Upper lobe of left lung (tissue), 6 donors: ENCODE measurements at regions not wholly inside any gene's neighbourhood (a gene's known extent, or its start where the extent isn't known, plus 50 kb on each side); places are given as distances from the start of the nearest gene placed in this dataset.

Experiments used
- ATAC-seq, 2 donors: fragments of 200-7000 bp; cut with Tn5 transposase; one replicate each; pipeline ENCODE4 v1.9.1; 2022; ENCODE audit warnings: mild to moderate bottlenecking in 2 of 2, moderate library complexity in 2 of 2; ENCODE audit not compliant: low FRiP score in 2 of 2
- DNase-seq, 2 donors: peaks; one replicate each; pipeline ENCODE4 v3.0.0-alpha.2; 2019 to 2020
- H3K27ac ChIP-seq, 4 donors: fragments of 200-600 bp; sonication (generic); one replicate each; pipeline ENCODE4 v1.5.1; 2016 to 2019
- H3K27me3 ChIP-seq, 4 donors: fragments of 200-600 bp; sonication (generic); one replicate each; pipeline ENCODE4 v1.5.1; 2017 to 2019
- H3K36me3 ChIP-seq, 4 donors: fragments of 200-600 bp; sonication (generic); one replicate each; pipeline ENCODE4 v1.5.1; 2016 to 2019
- H3K4me1 ChIP-seq, 4 donors: fragments of 200-600 bp; sonication (generic); one replicate each; pipeline ENCODE4 v1.5.1; 2018 to 2019
- H3K4me3 ChIP-seq, 4 donors: fragments of 200-600 bp; sonication (generic); one replicate each; pipeline ENCODE4 v1.5.1; 2017 to 2019; ENCODE audit warnings: mild to moderate bottlenecking in 2 of 4, moderate library complexity in 1 of 4
- H3K9me3 ChIP-seq, 4 donors: fragments of 200-600 bp; sonication (generic); one replicate each; pipeline ENCODE4 v1.5.1; 2018 to 2019
- EP300 ChIP-seq, 4 donors: sonication (generic); formaldehyde crosslinking; IDR thresholded peaks; one replicate each; pipeline ENCODE4 v1.5.1; 2017; ENCODE audit warnings: antibody characterized with exemption in 4 of 4, control low read depth in 2 of 4
- POLR2A ChIP-seq, 4 donors: fragments of 450-650 bp; IDR thresholded peaks; one replicate each; pipeline ENCODE4 v1.5.1; 2016 to 2017; ENCODE audit warnings: antibody characterized with exemption in 4 of 4, mild to moderate bottlenecking in 2 of 4
- POLR2AphosphoS5 ChIP-seq, 2 donors: sonication (generic); formaldehyde crosslinking; IDR thresholded peaks; one replicate each; pipeline ENCODE4 v1.5.1; 2017; ENCODE audit warnings: antibody characterized with exemption in 2 of 2
- WGBS, 2 donors: methylation state at CpG; one replicate each; pipeline ENCODE4 v1.1.5; 2017 to 2018; 5-methylcytosine and 5-hydroxymethylcytosine counted together
- TF ChIP-seq, protein P1 (sequence below), 6 experiments: fragments of 450-650 bp in 4 of 6; fragments of 200-600 bp in 2 of 6; sonication (generic) in 2 of 6; IDR thresholded peaks; one replicate each; pipeline ENCODE4 v1.5.1; 2016 to 2019; ENCODE audit warnings: antibody characterized with exemption in 6 of 6
- donor health status: DM: no; HTN: no; CAD: no; lungs with moderate emphysema.
- donor health status: DM: no; HTN: yes; CAD: no; lungs with severe emphysema.

GRCh38 chr12:43022838-43023237 lies 433.3 kb upstream of the PRICKLE1 start:
- no peaks in the 10 kb centered on the region for H3K4me1 ChIP-seq
- TF ChIP-seq POLR2AphosphoS5 (IDR thresholded peaks at IDR 0.05), result no peak
- no peak for TF ChIP-seq POLR2A (IDR thresholded peaks at IDR 0.05)
- no peak for TF ChIP-seq EP300 (IDR thresholded peaks at IDR 0.05)
- TF ChIP-seq, protein P1, sequence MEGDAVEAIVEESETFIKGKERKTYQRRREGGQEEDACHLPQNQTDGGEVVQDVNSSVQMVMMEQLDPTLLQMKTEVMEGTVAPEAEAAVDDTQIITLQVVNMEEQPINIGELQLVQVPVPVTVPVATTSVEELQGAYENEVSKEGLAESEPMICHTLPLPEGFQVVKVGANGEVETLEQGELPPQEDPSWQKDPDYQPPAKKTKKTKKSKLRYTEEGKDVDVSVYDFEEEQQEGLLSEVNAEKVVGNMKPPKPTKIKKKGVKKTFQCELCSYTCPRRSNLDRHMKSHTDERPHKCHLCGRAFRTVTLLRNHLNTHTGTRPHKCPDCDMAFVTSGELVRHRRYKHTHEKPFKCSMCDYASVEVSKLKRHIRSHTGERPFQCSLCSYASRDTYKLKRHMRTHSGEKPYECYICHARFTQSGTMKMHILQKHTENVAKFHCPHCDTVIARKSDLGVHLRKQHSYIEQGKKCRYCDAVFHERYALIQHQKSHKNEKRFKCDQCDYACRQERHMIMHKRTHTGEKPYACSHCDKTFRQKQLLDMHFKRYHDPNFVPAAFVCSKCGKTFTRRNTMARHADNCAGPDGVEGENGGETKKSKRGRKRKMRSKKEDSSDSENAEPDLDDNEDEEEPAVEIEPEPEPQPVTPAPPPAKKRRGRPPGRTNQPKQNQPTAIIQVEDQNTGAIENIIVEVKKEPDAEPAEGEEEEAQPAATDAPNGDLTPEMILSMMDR (IDR thresholded peaks at IDR 0.05), result no peak

DNA sequence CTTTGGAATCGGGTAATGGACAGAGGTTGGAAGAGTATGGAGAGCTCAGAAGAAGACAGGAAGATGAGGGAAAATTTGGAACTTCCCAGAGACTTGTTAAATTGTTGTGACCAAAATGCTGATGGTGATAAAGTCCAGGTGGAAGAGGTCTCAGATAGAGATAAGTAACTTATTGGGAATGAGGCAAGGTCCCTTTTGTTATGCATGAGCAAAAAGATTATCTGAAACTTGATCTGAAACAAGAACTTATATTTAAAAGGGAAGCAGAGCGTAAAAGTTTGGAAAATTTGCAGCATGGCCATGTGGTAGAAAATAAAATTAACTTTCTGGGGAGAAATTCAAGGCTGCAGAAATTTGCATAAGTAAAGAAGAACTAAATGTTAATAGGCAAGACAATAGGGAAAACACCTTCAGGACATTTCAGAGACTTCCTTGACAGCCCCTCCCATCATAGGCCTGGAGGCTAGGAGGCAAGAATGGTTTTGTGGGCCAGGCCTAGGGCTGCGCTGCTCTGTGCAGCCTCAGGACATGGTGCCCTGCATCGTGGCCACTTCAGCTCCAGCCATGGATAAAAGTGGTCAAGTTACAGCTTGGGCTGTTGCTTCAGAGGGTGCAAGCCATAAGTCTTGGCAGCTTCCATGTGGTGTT lies 425.7 kb upstream of the PRICKLE1 start:
- no peak for ATAC-seq
- no peak for TF ChIP-seq EP300 (IDR thresholded peaks at IDR 0.05)
- no peak for TF ChIP-seq POLR2A (IDR thresholded peaks at IDR 0.05)
- TF ChIP-seq, protein P1 (IDR thresholded peaks at IDR 0.05), result no peak
- TF ChIP-seq POLR2AphosphoS5 (IDR thresholded peaks at IDR 0.05), result no peak
- Histone ChIP-seq H3K4me1 (no peaks in the 10 kb centered on the region), H3K36me3 (no peaks in the 10 kb centered on the region), H3K4me3 (no peak overlapping the region), H3K9me3 (no peaks in the 10 kb centered on the region), H3K27ac (no peak overlapping the region), H3K27me3 (no peaks in the 10 kb centered on the region)
- DNase-seq, result no peak
- 93 to 94% methylated on average over 4 of the region's 4 CpGs for WGBS, 2 donors

More at GRCh38 chr12:43022838-43023237, 433.3 kb upstream of the PRICKLE1 start:
- no peak overlapping the region for H3K27ac ChIP-seq
- DNase-seq, result no peak
- no peaks in the 10 kb centered on the region for H3K27me3 ChIP-seq
- no peak for ATAC-seq
- 74 to 78% methylated on average over 1 of the region's 1 CpG for WGBS, 2 donors
- H3K9me3 ChIP-seq, result no peaks in the 10 kb centered on the region
- no peak overlapping the region for H3K4me3 ChIP-seq
- no peaks in the 10 kb centered on the region for H3K36me3 ChIP-seq

- ATAC-seq (no peak), DNase-seq (no peak)
- 50 to 77% methylated on average over 2 of the region's 2 CpGs for WGBS, 2 donors
- Histone ChIP-seq H3K36me3 (no peaks in the 10 kb centered on the region), H3K4me1 (no peaks in the 10 kb centered on the region), H3K9me3 (no peaks in the 10 kb centered on the region), H3K27me3 (no peaks in the 10 kb centered on the region), H3K4me3 (no peak overlapping the region), H3K27ac (no peak overlapping the region)
- TF ChIP-seq EP300 (IDR thresholded peaks at IDR 0.05) (no peak), POLR2A (IDR thresholded peaks at IDR 0.05) (no peak), POLR2AphosphoS5 (IDR thresholded peaks at IDR 0.05) (no peak)
- TF ChIP-seq, protein P1 (IDR thresholded peaks at IDR 0.05), result no peak
Measured at GRCh38 chr12:43011383-43011926, 421.9 kb upstream of the PRICKLE1 start.

- TF ChIP-seq, protein P1 (IDR thresholded peaks at IDR 0.05), result no peak
- no peak for TF ChIP-seq POLR2AphosphoS5 (IDR thresholded peaks at IDR 0.05)
- TF ChIP-seq EP300 (IDR thresholded peaks at IDR 0.05), result no peak
- TF ChIP-seq POLR2A (IDR thresholded peaks at IDR 0.05), result no peak
- H3K27ac ChIP-seq, result no peak overlapping the region
- no peak overlapping the region for H3K4me3 ChIP-seq
- H3K9me3 ChIP-seq, result no peaks in the 10 kb centered on the region
- no peaks in the 10 kb centered on the region for H3K4me1 ChIP-seq
- DNase-seq (no peak), ATAC-seq (no peak)
- H3K36me3 ChIP-seq, result no peaks in the 10 kb centered on the region
- H3K27me3 ChIP-seq, result no peaks in the 10 kb centered on the region
Measured at GRCh38 chr12:43009846-43010240, 420.3 kb upstream of the PRICKLE1 start.
